AML-193 (cell line): ENCODE measurements at regions not wholly inside any gene's neighbourhood (a gene's known extent, or its start where the extent isn't known, plus 50 kb on each side); places are given as distances from the start of the nearest gene placed in this dataset.
"Not testable (repeated sequence)": the region's sequence is repeated elsewhere in the genome, so short reads cannot be mapped to it uniquely, and the experiment has no call there.

Source experiments
- DNase-seq, 2 experiments: peaks; one replicate each; lab custom pipeline; 2025; lab: John Stamatoyannopoulos, UW

- DNase-seq: no peak
Observed at GRCh38 chr5:67639976-67640375, 443.4 kb upstream of the CD180 start.

- DNase-seq: no peak
Observed at GRCh38 chr5:67639313-67639712, 442.7 kb upstream of the CD180 start.

DNA sequence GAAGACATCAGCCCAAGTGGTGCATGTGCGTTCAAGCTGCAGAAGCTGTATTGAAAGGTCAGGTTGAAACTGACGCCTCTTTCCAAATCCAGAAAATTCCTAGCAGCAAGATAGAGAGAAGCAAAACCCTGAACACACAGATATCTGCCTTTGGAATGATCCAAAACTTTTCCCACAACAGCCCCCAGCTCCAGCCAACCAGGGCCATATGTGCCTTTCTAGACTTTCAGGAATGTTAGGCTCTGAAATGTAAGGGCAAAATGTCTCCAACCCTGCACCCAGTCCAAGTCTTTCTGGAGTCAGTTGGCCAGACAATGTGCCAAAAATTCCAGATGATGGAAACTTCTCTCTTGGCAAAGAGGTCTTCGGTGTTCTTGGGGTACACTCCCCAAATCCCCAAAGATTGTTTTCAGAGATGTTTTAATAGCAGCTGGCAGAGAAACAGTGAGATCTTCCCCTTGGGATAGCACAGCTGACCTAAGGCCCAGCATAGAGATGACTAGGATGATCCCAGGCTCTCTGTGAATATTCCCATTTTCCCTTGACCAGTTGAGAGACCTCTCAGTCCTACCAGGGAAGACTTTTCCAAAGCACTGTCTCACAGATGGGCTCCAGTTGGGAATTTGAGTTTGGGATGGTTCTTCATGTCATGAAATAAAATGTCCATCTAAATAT is 440.4 kb upstream of the CD180 start:
- DNase-seq: no peak

- DNase-seq: no peak
Observed at GRCh38 chr5:67636091-67636490, 439.5 kb upstream of the CD180 start.

DNA sequence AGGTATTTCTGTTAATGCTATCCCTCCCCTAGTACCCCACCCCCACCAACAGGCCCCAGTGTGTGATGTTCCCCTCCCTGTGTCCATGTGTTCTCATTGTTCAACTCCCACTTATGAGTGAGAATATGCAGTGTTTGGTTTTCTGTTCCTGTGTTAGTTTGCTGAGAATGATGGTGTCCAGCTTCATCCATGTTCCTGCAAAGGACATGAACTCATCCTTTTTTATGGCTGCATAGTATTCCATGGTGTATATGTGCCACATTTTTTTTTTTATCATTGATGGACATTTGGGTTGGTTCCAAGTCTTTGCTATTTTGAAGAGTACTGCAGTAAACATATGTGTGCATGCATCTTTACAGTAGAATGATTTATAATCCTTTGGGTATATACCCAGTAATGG is 430.5 kb upstream of the CD180 start:
- DNase-seq: not testable (repeated sequence)

DNA sequence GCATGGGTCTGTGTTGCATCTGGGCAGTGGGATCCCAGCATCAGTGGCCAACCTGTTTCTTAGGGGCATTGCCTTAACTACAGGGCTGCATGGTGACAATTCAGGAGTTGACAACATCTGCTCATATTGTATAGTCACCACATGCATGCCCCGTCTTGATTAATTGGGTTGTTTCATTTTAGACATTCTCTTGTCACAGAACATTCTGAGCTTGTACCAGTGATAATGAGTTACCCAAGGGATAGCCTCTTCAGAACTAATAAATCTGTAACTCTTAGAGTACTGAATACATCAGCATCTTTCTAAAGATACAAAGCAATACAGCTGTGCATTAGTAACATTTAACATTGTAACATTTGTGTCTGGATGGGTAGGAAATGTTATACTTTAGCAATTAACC is 426.5 kb upstream of the CD180 start:
- DNase-seq: no peak

DNA sequence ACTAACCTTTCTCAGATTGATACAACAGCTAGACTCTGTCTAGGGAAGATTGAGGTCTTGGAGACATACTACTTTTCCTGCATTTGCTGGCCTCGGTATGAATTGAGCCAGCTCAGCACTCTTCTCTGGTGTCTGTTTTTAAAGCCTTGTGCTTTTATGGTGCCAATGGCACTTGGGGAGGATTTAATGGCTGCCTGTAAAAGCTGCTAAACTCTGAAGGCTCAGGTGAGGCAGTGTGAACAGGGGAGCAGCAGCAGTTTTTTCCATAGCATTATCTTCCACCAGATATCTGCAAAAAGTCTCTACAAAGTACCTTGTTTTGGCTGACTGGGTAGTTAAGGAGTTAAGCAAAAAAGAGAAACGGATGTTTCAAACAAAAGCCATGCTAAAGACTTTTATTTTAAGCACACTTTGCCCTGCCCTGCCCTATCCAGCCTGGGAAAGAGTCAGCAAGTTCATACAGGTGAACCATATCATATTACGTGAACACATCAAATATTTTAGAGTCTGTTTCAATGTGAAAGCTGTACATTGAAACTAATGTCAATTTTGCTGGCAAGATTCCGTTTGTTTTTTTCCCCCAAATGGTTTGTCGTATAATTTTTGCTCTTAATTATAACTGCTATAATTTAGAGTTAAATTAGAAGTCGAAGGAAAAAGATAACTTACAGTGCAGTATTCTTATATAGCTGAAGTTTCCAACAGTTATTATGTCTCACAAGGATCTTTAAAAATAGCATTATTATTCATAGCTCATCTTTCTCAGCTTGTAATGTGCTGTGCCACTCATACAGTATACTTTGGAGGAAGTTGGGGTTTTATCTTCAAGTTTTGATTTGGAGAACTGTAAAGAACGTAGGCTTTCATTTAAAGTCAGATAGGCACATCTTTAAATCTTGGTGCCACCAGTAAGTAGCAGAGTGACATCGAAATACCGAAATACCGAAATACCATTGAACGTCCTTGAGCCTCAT is 424.1 kb upstream of the CD180 start:
- no peak for DNase-seq

DNA sequence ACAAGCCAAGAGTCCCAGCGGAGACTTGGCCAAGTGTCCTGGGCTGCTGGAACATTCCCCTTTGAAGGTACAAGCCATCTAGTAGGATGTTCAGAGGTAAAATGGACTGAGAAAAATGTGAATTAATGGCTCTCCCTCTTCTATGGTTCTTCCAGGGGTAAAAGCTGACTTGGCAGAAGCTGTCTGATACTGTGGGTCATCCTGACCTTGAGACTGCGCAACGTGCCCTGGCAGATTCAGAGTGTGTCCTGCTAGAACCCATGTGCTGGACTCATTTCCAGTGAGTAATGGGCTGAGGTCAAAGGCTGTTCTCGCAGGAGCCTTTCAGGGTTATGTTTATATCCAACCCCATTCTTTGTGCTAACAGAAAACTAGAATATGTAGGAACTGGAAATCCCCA is 423.0 kb upstream of the CD180 start:
- no peak for DNase-seq

DNA sequence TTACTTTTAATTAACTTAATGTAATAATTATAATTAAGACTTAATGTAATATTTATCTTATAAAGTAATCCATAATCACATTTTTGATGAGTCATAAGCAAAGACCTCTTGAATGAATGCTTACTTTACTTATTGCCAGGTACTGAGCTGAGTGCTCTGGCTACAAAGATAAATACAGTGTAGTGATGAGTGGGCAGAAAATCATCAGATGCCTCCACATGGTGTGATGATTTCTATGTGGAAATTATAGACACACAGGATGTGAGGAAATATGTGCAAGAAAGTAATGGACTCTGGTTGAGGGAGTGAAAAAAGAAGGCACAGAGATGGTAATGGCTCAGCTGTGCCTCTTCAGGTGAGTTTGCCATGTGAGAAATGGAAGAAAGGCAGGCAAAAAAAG is 422.6 kb upstream of the CD180 start:
- no peak for DNase-seq

GRCh38 chr5:67617051-67617450 is 420.5 kb upstream of the CD180 start:
- no peak for DNase-seq

- DNase-seq: no peak
Observed at GRCh38 chr5:67612961-67613360, 416.4 kb upstream of the CD180 start.

DNA sequence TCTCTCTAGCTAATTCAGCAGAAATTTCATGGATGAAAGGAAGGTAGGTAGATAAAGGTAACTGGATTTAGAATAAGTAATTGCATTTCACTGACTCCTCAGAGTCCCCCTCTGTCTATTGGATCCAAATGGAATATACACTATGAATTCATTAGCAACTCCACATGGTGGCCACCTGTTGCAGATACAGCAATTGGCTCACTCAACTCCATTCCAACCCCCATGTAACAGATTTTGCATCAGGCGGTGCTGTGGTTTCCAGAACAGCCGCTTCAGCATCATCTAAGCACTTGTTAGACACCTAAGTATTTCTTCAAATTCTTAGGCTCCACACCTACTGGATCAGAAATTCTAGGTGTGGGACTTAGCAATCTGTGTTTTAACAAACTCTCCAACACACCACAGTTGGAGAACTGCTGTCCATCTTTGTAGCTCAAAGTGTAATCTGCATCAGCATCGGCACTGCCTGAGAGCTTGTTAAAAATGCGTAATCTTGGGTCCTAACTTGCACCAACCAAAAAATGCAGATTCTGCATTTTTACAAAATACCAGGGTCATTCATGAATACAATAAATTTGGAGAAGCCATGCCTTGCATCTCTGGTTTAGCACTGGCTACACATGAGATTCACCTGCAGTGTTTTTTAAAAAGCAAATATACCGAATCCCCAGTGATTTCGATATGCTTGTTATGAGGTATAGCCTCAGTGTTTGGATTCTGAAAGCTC is 413.8 kb upstream of the CD180 start:
- no peak for DNase-seq

DNA sequence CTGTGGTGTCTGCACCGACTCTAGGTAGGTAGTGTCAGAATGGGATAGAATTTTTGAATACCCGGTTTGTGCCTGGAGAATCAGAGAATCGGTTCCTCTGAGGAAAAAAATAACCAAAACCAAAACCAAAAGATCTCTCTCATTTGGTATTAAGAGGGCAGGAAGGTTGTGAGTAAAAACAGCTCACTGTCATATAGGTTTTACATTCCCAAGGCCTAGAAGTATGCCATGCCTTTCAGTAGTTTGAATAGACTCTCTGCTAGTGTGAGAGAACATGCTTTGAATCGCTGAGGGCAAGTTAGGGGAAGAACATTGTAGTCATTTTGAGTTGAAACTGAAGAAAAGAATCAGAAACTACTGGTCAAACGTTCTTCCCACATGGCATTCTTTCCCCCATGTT is 411.4 kb upstream of the CD180 start:
- no peak for DNase-seq

DNA sequence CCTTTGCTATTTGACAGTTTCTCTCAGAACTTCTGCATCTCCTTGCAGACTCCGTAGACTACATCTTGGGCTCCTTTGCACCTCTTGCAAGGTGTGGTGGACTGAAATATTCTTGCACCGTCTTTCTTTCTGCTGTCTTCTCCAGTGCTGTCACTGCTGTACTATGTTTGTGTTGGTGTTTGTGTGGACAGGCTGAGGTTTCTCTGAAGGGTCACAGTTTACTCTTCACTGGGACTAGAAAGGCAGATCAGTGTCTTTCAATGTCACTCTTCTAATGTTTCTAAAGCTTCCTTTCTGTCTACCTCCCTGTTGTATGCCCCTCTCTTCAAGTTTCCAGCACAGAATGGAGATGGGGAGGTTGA is 410.0 kb upstream of the CD180 start:
- no peak for DNase-seq

GRCh38 chr5:67605730-67606585 is 409.4 kb upstream of the CD180 start:
- DNase-seq: no peak

DNA sequence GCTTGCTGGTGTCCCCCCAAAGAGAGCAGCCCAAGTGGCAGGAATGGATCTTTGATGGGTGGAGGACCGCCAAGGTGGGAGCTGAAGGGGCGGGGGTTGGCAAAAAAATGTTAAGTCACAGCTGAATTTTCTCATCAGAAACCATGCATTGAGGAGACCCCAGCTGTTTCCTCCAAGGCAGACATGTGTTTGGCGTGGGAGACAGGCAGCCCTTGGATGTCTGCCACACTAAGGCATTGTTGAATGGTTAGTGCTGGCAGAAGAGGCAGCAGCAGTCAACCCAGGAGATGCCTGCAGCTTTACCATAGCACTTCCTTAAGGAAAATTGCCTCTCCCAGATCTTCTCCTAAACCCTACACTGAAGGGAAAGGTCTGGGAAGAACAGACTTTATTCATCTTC is 394.9 kb upstream of the CD180 start:
- DNase-seq: no peak

DNA sequence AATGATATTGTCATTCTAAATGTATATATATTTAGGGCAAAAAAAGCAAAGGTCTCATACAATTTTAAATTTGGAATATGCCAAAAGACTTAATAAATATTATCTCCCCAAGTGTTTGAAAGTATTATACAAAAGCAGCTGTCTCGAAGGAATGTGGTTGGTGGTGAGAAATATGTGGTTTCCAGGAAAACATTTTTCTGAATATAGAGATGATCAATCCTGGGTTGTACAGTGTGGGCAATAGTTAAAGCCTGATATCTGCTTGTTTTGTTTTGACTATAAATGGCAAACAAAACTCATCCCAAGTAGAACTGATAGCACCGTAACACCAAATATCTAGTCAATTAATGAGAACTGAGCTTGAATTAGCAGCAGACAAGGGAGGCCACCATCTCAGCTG is 391.8 kb upstream of the CD180 start:
- no peak for DNase-seq

GRCh38 chr5:67581203-67581602 is 384.6 kb upstream of the CD180 start:
- DNase-seq: no peak

- DNase-seq: no peak
Observed at GRCh38 chr5:67578011-67578410, 381.4 kb upstream of the CD180 start.

DNA sequence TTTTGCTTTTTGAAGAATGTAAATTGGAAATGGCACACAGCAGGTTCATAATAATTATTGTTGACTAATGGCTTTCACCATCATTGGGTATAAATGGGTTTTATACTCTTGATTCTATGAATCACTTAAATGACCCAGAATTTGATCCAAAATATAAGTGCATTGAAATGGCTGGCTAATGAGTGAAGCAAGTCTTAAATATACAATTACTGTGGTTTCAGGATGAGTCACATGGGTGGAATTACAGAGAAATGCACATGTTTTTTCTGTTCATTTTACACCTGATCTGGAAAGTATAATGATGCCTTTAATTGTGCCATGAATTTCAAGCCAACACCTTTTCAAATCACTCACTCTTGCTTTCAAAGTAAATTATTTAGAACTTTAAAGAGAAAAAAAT is 380.8 kb upstream of the CD180 start:
- no peak for DNase-seq

DNA sequence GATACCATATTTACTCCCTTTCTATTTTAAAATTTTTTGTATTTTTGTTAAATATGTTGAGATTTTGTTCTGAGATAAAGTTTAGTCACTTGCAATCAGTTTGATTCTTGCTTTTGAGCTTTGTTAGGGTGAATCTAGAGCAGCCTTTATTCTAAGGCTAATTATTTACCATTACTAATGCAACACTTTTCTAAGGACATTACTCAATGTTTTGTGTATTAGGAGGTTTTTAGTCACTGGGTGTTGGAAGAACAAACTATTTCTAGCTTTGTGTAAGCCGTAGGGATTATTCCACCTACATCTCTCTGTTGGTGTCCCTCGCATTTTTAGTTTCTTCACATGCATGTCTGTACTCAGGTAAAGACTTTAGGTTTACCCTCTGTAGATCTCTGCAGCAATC is 379.5 kb upstream of the CD180 start:
- DNase-seq: no peak

DNA sequence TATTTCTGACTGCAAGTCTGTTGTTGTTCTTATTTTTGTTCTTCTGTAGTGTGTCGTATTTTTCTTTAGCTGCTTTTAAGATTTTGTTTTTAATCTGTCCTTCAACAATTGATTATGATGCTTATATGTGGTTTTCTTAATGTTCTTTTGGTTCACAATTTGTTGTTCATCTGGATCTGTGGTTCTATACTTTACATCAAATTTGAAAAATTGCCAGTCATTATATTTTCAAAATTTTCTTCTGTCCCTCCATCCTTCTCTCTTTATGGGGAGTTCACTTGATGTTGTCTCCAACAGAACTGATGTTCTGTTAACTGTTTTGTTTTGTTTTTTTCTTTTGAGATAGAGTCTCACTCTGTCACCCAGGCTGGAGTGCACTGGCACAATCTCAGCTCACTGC is 378.5 kb upstream of the CD180 start:
- no peak for DNase-seq
